NCI-H2107 treated with DMSO at 0.1 percent for 48 hours (cell line): ENCODE measurements at regions not wholly inside any gene's neighbourhood (a gene's known extent, or its start where the extent isn't known, plus 50 kb on each side); places are given as distances from the start of the nearest gene placed in this dataset.

ENCODE experiments used
- DNase-seq: peaks from one replicate; lab custom pipeline; 2025; ENCODE audit not compliant: unreplicated experiment; lab: John Stamatoyannopoulos, UW

DNA sequence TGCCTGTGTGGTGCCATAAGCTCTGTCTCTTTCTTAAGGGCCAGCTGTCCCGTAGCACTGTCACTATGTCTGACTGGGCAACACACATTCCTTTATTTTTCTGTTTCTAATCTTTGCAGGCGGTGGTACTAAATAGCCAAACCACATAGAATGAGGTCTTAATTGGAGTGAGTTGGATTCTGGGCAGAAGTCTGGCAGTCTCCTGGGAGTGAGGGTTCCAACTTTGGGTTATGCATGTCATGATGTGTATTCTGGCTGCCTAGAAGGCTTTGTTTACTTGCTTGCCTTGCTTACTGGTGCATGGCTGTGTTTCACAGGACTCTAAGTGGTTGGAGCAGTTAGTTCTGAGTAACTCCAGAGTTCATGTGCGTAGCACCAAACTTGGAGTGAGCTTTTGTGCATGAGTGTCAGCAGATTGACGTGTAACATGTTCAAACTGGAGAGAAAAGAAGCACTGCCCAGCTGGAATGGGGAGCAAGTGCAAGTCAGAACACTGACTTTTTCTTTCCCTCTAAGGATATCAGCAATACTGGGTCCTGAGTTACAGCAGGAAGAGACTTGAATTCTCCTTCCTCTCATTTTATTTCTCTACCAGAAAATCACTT is 185.8 kb downstream of the PCSK1 start:
- DNase-seq, result peak; percentile 27

DNA sequence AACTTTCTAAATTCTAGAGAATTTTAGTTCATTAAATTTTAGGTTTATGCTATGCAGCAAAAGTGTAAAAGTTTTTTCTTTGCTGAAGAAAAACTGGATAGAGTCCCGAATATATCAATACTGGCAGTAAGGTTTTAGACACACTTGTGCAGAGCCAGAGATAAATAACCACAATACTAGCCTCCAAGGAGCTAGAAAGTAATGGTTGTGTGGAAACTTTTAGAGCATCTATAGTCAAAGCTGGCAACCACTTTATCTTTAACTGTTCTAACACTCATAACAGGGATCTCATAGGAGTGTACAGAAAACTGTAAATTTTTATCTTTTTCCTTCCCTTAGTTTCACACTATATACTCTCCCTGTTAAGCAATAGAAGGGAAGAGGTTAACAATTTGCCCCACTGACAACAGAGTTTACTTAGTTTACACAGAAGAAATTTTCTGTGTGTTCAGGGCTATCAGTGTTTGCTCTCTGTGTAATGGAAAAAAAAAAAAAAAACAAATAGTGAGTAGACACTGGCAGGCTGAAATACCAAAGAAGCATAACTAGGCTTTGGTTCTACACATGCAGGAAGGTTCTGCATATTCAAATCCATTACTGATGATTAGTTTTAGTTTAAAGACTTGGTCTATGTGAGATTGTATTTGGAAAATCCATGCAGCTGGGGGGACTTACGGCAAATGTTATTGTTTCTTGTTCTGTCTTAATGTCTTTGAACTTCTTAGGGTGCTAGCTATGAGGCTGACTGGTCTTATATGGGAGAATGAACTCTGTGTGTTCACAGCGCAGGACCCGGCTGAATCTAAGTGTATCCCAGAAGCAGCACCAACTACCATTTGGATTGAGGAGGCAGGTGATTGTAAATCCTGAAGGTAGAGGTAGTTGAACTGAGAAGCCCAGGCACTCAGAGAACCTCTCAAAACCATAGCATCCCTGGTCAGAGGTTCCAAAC is 187.6 kb downstream of the PCSK1 start:
- DNase-seq, result no peak

- no peak for DNase-seq
Measured at GRCh38 chr5:96244696-96245095, 188.4 kb downstream of the PCSK1 start.

- no peak for DNase-seq
Measured at GRCh38 chr5:96243862-96244261, 189.2 kb downstream of the PCSK1 start.

GRCh38 chr5:96243203-96243602 is 189.8 kb downstream of the PCSK1 start:
- no peak for DNase-seq

DNA sequence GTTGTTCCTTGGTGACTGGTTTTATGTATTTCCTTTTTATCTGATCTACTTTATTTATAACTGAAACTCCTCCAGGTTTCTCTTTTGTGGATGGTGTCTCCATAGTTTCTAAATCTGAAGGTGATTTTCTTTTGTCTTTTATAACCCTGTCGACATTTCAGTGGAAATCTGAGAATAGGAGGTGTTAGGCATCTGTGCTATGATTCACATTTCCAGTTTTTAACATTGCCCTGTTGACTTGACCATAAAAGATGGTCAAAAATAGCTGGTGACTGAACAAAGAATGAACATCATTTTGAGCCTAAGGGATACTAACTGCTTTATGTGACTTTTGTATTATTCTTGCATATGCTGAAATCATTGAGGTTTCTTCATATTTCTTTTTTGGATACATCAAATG is 190.5 kb downstream of the PCSK1 start:
- no peak for DNase-seq

DNA sequence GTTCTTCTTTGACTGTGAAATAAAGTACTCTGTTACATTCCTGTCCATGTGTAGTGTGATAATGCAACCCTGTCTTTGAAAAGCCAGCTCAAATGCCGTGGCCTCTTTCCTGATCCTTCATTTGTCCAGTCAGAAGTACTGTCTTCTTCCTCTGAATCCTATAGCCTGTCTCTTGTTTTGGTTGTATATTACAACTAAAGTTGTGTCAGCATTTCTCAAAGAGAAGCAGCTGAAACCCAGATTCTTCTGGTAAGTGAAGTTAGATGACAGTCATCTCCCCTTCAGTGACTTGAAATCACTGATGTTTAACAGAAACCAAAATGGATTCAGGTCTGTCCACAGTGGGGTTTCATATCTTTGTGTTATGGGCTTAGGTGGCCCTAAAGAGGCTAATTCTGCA is 196.2 kb downstream of the PCSK1 start:
- DNase-seq, result no peak

DNA sequence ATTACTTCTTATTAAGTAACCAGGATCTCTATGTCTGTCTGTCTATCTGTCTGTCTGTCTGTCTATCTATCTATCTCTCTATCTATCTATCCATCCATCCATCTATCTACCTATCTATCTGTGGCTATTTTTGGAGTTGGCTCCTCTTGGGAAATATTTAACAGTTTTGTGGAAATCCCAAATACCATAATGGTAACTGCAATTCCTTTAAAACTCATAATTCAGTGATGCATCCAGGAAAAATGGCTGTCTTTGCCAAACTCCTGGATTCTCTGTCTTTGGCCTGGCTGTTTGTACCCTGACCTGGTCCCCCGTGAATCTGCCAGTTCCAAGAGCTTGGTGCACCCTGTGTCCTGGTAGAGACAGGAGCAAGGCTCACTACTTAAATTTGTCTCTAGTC is 197.0 kb downstream of the PCSK1 start:
- no peak for DNase-seq

DNA sequence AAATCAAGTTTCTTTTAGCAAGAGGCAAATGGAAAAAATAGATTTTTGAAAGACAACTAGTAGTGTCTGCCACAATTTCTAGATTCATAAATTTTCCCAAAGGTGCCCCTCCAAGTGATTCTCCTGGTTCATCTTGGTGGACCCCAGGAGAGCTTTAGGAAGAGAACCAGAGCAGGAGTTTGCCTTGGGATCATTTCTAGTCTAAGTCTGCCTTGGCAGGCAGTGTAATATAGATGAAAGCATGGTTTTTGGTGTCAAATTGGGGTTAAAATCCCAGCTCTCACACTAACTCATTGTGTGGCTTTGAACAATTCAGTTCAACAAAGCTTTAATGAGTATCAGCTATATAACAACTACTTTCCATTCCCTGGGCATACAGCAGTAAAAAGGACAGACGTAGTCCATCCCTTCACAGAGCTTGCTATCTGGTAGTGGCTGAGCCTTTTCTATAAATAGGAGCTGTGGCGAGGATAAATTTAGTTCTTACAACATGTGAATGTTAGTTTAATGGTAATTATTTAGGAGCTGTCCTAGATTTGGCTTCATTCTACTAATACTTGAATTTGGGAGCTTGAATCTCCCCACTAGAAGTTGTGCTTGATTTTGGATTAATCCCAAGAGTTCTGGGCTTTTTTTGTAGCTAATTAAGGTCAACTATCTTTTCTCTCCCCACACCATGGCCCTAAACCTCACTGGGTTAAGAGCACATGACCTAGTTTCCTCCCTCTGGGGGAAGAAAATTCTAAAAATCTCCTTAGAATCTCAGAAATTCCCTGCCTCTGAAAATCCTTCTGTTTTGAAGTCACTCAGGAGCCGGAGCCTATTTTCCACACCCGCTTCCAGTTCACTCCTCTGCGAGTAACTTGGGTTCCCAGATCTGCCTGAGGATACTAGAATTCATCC is 197.8 kb downstream of the PCSK1 start:
- no peak for DNase-seq

DNA sequence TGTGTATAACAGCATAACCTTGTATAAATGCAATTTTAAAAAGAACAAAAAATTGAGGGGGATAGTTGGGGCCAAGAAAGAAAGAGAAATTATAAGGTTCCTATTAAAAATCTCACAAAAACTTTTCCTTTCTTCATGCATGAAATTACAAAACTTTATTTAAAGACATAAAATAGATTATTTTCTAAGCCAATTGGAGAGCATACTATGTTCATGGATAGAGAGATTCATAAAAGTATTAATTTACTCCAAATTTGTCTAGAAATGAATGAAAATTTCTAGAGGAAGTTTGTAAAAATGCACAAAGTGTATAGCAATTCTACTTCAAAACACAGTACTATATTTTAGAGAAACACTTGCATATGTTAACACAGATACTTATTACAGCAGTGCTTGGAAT is 200.4 kb downstream of the PCSK1 start:
- no peak for DNase-seq

GRCh38 chr5:96229188-96229587 is 203.9 kb downstream of the PCSK1 start:
- DNase-seq, result no peak

- DNase-seq, result no peak
Measured at GRCh38 chr5:96228408-96228807, 204.6 kb downstream of the PCSK1 start.

DNA sequence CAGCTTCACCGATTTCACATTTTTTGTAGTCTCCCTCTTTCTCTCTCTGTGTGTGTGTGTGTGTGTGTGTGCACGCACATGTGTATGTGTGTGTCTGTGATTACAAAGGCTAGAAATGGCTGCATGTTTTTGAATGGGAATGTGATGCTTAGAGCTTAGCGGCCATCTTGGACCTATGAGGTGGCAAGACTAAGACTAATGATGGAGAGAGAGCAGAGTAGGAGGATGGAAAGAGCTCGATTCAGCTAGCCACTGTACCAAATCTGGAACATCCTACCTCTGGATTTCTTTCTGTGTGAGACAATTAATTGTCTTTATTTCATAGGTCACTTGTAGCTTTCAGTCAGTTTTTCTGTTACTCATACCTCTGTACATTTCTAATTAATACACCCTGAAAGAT is 205.1 kb downstream of the PCSK1 start:
- DNase-seq, result no peak

DNA sequence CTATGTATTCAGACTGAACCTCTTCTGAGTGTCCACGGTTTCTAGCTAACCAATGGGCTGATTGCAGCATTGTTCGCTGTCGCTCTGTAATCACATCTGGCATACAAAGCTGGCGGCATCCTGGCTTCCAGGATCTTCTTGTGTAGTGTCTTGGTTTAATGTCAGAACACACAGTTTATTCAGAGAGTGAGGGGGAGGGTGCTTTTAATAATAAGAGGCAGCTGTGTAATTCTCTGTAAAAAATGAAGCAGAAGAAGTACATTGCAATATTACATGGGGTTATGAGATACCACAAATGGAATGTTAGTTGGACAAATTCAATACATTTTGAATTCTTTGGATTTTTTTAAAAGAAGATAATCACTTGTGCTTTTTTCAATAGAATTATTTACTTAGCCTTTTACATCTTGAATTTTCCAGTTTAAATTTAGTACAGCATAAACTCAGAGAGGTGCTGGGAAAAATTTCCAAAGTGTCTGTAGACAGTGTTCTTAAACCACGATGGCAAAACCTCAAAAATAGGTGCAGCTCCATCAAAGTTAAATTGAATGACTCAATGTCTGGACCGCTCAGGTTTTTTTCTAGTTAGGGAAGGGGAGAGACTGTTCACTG is 206.0 kb downstream of the PCSK1 start:
- no peak for DNase-seq

DNA sequence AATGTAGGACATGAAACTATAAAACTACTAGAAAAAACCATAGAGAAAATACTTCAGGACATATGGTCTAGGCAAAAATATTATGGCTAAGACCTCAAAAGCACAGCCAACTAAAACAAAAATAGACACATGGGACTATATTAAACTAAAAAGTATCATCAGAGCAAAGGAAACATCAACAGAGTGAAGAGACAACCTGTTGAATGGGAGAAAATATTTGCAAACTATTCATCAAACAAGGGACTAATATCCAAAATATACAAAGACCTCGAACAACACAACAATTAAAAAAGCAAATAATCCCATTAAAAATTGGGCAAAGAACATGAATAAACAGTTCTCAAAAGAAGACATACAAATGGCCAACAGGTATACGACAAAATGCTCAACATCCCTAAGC is 210.9 kb downstream of the PCSK1 start:
- no peak for DNase-seq

- no peak for DNase-seq
Measured at GRCh38 chr5:96220610-96221390, 212.2 kb downstream of the PCSK1 start.

DNA sequence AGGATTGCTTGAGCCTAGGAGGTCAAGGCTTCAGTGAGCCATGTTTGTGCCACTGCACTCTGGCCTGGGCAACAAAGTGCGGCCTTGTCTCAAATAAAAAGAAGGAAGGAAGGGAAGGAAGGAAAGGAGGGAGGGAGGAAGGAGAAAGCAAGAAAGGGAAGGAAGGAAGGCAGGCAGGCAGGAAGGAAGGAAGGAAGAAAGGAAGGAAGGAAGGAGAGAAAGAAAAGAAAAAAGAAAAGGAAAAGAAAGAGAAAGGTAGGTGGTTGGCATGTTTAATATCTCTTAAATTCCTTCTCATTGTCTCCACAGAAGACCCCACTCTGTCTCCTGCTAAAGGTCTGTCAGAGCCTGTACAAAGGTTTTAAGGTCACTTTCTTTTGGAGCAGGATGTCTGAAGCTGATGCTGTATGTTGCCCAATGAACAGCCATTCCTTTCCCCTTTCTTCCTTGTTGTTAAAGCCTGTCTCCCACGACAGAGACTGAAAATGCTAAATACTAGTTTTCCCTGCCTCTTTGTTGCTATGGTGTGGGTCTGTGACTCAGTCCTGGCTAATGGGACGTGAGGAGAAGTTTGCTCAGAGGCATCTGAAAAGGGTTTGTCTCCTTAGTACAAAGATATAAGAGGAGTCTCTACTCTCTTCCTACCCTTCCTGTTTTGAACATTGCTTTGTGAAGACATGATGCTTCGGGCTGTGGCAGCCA is 213.3 kb downstream of the PCSK1 start:
- DNase-seq, result no peak

DNA sequence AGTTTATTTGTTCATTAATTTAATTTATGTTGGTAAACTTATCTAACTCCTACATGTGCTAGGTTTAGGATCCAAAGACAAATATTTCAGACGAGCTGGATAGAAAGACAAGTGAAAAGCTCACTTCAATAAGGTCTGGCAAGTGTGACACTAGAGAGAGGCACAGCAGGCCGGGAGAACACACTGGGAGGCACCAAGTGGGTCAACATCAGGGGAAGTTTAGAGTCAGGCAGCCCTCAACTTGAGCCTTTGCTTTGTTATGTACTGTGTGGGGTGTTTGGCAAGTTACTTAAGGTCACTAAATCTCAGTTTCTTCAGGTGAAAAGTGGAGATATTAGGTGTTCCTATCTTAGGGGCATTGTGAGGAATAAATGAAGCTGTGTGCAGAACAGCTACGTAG is 214.4 kb downstream of the PCSK1 start:
- DNase-seq, result no peak

DNA sequence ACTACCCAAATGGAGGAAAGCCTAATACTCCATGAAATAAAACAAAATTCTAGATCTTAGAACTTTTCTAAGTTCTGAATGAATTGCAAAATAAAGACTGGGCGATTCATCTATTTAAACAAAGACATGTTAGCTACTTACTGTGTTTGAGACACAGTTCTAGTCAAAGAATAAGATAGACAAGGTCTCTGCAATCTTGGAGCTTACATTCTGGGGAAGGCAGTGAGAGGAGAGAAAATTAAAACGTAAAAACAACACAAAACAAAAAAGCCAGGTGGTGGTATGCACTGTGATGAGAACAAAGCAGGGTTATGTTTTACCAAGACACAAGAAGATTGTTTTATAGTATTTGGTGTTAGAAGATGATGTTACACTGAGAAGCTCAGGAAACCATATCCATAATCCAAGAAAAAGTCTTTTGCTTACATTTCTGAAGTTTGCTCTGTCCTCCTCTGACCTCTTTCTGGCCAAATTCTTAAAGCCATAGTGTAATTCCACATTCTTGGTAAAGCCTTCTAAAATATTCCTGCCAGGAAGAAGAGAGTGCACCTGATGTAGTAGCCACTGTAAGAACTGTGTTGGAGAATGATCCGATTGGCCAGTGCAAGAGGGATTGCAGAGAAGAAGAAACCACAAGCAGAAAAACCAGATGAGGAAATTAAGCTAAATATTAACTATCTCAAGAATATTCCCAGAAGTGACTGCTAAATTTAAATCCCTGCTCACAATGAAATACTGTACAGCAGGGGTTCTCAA is 218.4 kb downstream of the PCSK1 start:
- no peak for DNase-seq
